ENCODE measurements at regions not wholly inside any gene's neighbourhood (a gene's known extent, or its start where the extent isn't known, plus 50 kb on each side); places are given as distances from the start of the nearest gene placed in this dataset.
"Not testable (repeated sequence)": the region's sequence is repeated elsewhere in the genome, so short reads cannot be mapped to it uniquely, and the experiment has no call there.

- no peak for DNase-seq
Observed at GRCh38 chr14:23694949-23695663, 58.9 kb downstream of the DHRS2 start.

DNA sequence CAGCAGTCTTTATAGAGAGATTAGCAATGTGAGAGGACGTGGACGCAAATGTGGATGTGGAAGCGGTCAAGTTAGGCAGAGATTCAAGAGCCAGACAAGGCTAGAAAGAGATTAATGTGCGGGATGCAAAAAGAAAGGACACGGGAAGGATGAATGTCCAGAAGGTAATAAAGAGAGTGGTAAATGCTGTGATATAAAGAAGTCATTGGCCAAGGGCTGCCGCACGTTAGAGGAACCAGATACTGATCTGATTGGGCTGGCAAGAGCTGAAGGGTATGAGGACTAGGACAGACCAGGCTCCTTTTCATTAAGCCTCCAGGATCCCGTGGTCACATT lies 59.5 kb downstream of the DHRS2 start:
- DNase-seq: no peak

GRCh38 chr14:23696701-23697239 lies 60.6 kb downstream of the DHRS2 start:
- no peak for DNase-seq

GRCh38 chr14:23697680-23698079 lies 61.5 kb downstream of the DHRS2 start:
- DNase-seq: no peak

DNA sequence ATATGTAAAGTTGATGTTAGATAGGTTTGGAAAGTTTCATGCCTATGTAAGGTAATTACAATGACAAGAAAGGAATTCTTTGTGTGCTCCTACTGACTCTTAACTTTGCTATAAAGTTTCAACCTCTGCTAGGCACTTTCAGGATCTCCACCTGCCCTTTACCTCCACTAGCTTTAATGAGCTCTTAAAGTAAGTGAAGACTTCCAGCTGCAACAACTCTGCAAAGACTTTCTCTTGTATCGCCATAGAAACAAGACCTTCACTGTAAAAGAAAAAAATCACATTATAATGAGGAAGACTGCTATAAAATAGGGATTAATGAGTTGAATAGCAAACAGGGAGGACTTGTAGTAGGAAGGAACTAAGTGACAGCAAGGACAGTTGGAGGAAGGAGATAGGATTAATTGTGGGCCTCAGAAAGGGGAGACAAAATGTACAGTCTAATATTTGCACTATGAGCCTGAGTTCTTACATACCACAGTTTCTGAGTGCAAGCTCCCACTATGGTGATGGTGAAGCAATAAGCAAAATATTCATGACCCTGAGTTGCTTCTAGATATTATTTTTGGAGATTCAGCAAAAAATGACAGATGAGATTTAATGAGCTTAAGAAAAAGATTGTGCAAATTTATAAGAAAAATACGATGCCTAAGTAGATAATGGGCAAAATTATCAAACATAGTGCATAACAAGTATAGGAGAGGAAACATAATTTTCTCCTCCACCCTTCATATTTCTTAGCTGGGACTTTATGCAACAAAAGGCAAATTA lies 66.7 kb downstream of the DHRS2 start:
- DNase-seq: no peak

GRCh38 chr14:23704890-23705289 lies 68.7 kb downstream of the DHRS2 start:
- DNase-seq: no peak

DNA sequence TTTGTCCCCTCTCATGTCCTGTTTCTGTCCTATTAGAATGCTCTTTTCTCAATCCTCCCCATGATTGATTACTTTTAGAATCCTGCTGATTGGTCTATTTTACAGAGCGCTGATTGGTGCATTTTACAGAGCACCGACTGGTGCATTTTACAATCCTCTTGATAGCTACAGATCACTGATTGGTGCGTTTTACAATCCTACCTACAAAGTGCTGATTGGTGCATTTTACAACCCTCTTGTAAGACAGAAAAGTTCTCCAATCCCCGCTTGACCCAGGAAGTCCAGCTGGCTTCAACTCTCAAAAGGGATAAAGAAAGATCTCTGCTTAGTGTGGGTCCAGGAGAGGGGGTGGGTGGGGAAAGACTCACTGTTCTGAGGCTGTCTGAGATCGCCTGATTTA lies 71.3 kb downstream of the DHRS2 start:
- DNase-seq: no peak

DNA sequence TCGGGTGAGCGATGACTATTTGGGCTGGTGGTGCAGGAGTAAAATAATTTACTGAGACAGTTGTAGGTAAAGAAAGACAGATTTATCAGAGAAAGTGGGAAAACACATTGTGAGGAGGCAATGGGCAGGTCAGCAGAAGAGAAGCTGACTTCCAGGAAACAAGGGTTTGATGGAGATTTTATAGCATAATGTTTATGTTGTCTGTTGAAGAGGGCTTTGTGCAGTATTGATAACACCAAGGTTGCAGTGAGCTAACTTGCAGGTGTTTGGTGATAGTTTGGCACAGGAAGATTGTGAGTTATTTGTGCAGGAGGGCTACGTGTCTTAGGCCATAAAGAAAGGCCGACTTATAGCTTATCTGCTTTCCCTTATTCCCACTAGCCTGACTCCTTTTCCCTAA lies 72.2 kb downstream of the DHRS2 start:
- DNase-seq: no peak

GRCh38 chr14:23709923-23710322 lies 73.8 kb downstream of the DHRS2 start:
- no peak for DNase-seq

DNA sequence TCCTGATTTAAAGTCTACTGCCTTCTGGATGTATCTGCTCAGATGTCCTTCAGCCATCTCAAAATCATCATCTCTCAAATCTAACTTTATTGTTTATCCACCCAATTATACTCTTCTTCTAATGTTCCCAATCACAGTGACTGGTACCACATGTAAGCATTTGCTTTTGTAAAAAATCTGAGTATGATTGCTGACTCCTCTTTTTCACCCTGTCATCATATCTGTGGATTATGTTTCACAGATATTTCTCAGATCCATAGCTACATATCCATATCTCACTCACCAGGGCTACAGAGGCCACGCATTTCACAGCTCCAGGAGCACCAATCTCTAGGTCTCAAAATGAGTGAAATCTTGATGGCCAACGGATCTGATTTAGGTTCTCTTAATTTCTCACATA lies 76.1 kb downstream of the DHRS2 start:
- no peak for DNase-seq

DNA sequence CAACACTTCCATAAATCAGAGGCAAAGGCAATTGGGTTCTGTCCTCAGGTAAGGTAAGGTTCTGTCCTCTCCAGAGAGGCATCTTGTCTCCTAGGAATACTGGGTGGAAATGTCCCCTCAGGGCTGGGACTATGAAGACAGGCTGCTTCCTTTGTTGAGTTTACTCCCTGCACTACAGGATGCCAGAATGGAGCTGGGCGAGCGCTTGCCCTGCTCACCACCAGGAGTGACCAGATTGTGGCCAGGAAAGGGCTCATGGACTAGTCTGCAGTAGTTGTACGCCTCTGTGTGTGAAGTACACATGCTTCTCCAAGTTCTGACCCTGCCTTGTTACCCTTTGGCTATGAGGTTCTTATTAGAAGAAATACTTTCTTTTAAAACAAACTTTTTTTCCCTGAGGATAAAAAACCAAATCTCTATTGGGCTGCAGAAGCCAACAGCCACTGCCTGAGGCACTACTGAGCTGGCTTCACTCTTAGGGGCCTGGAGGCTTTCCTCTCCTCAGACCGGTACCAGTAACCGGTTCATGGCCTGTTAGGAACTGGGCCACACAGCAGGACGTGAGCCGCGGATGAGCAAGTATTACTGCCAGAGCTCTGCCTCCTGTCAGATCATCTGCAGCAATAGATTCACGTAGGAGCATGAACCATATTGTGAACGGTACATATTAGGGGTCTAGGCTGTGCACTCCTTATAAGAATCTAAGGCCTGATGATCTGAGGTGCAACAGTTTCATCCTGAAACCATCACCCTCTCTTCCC lies 83.2 kb downstream of the DHRS2 start:
- no peak for DNase-seq

GRCh38 chr14:23722675-23723074 lies 86.5 kb downstream of the DHRS2 start:
- DNase-seq: no peak

- DNase-seq: no peak
Observed at GRCh38 chr14:23723911-23724310, 87.7 kb downstream of the DHRS2 start.

DNA sequence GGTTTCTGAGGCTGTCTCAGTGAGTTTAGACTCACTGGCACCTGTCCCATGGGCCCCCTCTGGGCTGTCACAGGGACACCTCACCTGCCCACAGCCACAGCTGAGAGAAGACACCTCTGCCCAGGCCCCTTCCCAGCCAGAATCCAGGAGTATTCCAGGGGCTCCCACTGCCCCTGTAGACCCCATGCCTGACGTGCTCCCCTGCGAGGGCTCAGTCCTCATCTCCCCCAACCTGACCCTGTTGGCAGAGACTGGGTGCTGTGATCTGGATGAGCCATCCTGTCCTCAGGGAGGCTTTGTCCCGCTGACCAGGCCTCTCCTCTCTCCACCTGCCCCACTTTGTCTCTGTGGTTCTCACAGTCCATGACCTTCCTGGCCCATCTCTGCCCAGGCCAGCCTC lies 89.4 kb downstream of the DHRS2 start:
- DNase-seq: no peak

GRCh38 chr14:23725980-23726710 lies 90.0 kb downstream of the DHRS2 start:
- DNase-seq: no peak

DNA sequence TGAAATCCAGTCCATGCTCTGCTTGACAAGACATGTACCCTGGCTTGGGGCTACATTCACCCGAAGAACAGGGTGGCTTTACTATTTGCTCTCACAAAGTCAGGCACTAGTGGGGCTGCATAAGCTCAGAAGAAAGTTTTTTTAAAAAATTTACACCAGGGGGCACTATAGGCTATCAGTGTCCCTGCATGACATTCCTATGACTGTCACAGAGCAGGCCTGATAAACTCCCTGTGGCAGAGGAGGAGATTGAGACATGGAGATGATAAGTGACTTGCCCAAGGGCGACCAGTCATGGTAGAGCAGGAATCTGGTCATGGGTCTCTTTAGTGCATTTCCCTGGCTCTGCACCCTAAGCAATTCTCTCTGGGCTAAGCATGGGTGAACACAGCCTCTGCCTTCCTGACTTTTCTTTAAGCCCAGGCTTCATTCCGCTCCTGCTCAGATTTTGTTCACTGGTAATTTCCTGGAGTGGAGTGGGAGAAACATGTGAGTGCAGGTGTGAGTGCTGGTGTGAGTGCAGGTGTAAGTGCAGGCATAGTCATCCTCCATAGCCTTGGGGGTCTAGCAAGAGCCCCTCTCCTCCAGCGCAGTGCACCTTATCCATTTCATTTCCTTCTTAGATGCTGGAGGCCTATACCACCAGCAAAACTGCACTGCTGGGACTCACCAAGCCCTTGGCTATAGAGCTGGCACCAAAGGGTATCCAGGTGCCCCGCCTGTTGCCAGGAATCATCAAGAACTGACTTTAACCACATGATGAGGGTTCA lies 91.6 kb downstream of the DHRS2 start:
- DNase-seq: peak in 4 of 56 donors; percentile 1 to 3 (median 2)

DNA sequence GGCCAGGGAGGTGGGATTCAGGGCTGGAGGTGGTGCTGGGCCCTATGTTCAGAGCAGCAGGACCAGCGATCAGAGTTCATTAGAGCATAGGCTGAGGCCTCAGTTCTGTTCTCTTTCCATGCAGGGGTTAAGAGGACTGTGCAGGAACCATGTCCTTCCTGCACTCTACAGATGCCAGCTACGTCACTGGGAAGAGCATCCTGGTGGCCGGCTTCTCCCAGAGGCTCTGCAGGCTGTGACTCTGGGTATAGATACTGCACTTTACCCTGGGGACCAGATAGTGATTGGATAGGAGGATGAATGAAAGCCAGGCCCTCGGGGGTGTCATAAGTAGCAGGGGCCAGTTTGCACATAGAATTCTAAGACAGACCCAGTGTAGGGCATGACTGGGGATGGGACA lies 92.6 kb downstream of the DHRS2 start:
- DNase-seq: no peak

- DNase-seq: no peak
Observed at GRCh38 chr14:23729720-23730387, 93.7 kb downstream of the DHRS2 start.

- no peak for DNase-seq
Observed at GRCh38 chr14:23735394-23735793, 99.2 kb downstream of the DHRS2 start.

DNA sequence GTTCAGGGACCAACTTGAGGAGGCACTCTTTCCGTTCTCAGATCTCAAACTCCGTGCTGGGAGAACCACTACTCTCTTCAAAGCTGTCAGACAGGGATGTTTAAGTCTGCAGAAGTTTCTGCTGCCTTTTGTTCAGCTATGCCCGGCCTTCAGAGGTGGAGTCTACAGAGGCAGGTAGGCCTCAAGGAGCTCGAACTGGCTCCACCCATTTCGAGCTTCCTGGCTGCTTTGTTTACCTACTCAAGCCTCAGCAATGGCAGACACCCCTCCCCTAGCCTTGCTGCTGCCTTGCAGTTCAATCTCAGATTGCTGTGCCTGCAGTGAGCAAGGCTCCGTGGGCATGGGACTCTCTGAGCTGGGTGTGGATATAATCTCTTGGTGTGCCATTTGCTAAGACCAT lies 108.2 kb downstream of the DHRS2 start:
- not testable (repeated sequence) for DNase-seq

Data from nucleus accumbens (tissue), 56 donors.